C1 segment of cervical spinal cord (tissue), 14 donors: ENCODE measurements at regions not wholly inside any gene's neighbourhood (a gene's known extent, or its start where the extent isn't known, plus 50 kb on each side); places are given as distances from the start of the nearest gene placed in this dataset.

Experiments used
- DNase-seq, 14 donors: peaks; one replicate each; lab custom pipeline; 2025; lab: John Stamatoyannopoulos, UW

- DNase-seq: no peak
Observed at GRCh38 chr15:79230766-79231165, 51.8 kb upstream of the ANKRD34C start.

GRCh38 chr15:79222808-79223207, 59.7 kb upstream of the ANKRD34C start:
- no peak for DNase-seq

GRCh38 chr15:79221696-79222095, 60.8 kb upstream of the ANKRD34C start:
- DNase-seq: no peak

- DNase-seq: no peak
Observed at GRCh38 chr15:79219393-79220056, 63.0 kb upstream of the ANKRD34C start.

- no peak for DNase-seq
Observed at GRCh38 chr15:79218588-79219200, 63.8 kb upstream of the ANKRD34C start.

GRCh38 chr15:79213650-79214049, 68.9 kb upstream of the ANKRD34C start:
- DNase-seq: no peak

- DNase-seq: no peak
Observed at GRCh38 chr15:79212589-79213157, 69.8 kb upstream of the ANKRD34C start.

GRCh38 chr15:79211481-79211880, 71.0 kb upstream of the ANKRD34C start:
- DNase-seq: no peak

GRCh38 chr15:79209690-79210089, 72.8 kb upstream of the ANKRD34C start:
- DNase-seq: no peak

GRCh38 chr15:79209116-79209515, 73.4 kb upstream of the ANKRD34C start:
- DNase-seq: no peak

GRCh38 chr15:79208179-79208578, 74.3 kb upstream of the ANKRD34C start:
- no peak for DNase-seq

GRCh38 chr15:79206940-79207339, 75.6 kb upstream of the ANKRD34C start:
- no peak for DNase-seq

- DNase-seq: no peak
Observed at GRCh38 chr15:79204886-79205675, 77.4 kb upstream of the ANKRD34C start.

- DNase-seq: no peak
Observed at GRCh38 chr15:79198461-79198860, 84.1 kb upstream of the ANKRD34C start.

GRCh38 chr15:79197285-79197684, 85.2 kb upstream of the ANKRD34C start:
- no peak for DNase-seq

- no peak for DNase-seq
Observed at GRCh38 chr15:79195802-79196201, 86.7 kb upstream of the ANKRD34C start.

GRCh38 chr15:79195239-79195638, 87.3 kb upstream of the ANKRD34C start:
- no peak for DNase-seq

GRCh38 chr15:79194386-79194785, 88.1 kb upstream of the ANKRD34C start:
- DNase-seq: no peak

GRCh38 chr15:79193549-79193948, 89.0 kb upstream of the ANKRD34C start:
- DNase-seq: no peak

GRCh38 chr15:79193103-79193502, 89.4 kb upstream of the ANKRD34C start:
- no peak for DNase-seq

- no peak for DNase-seq
Observed at GRCh38 chr15:79192462-79193036, 90.0 kb upstream of the ANKRD34C start.

- DNase-seq: no peak
Observed at GRCh38 chr15:79190093-79190492, 92.4 kb upstream of the ANKRD34C start.
